HG02763 (cell line): ENCODE measurements at regions not wholly inside any gene's neighbourhood (a gene's known extent, or its start where the extent isn't known, plus 50 kb on each side); places are given as distances from the start of the nearest gene placed in this dataset.
"Not testable (repeated sequence)": the region's sequence is repeated elsewhere in the genome, so short reads cannot be mapped to it uniquely, and the experiment has no call there.

ENCODE experiments used
- ATAC-seq: cut with Tn5 transposase; IDR thresholded peaks from one replicate; pipeline ENCODE4 v1.9.1; 2021; ENCODE audit warnings: mild to moderate bottlenecking, moderate library complexity; ENCODE audit not compliant: unreplicated experiment

- ATAC-seq = no peak
Observed at GRCh38 chr2:215722986-215723630, 287.2 kb upstream of the FN1 start.

- ATAC-seq = no peak
Observed at GRCh38 chr2:215722125-215722524, 286.3 kb upstream of the FN1 start.

- ATAC-seq = not testable (repeated sequence)
Observed at GRCh38 chr2:215721515-215721914, 285.6 kb upstream of the FN1 start.

- ATAC-seq = no peak
Observed at GRCh38 chr2:215718890-215719289, 283.0 kb upstream of the FN1 start.

GRCh38 chr2:215718436-215718835 is 282.6 kb upstream of the FN1 start:
- ATAC-seq = no peak

- ATAC-seq = no peak
Observed at GRCh38 chr2:215717501-215718381, 281.9 kb upstream of the FN1 start.

GRCh38 chr2:215716956-215717355 is 281.1 kb upstream of the FN1 start:
- ATAC-seq = no peak

GRCh38 chr2:215712871-215713790 is 277.3 kb upstream of the FN1 start:
- no peak for ATAC-seq

- no peak for ATAC-seq
Observed at GRCh38 chr2:215712219-215712868, 276.5 kb upstream of the FN1 start.

GRCh38 chr2:215711471-215712034 is 275.7 kb upstream of the FN1 start:
- no peak for ATAC-seq

- no peak for ATAC-seq
Observed at GRCh38 chr2:215707608-215708007, 271.7 kb upstream of the FN1 start.

- no peak for ATAC-seq
Observed at GRCh38 chr2:215705771-215706361, 270.0 kb upstream of the FN1 start.

GRCh38 chr2:215705281-215705680 is 269.4 kb upstream of the FN1 start:
- no peak for ATAC-seq

- ATAC-seq = no peak
Observed at GRCh38 chr2:215702116-215702902, 266.4 kb upstream of the FN1 start.

- no peak for ATAC-seq
Observed at GRCh38 chr2:215699700-215700538, 264.1 kb upstream of the FN1 start.

GRCh38 chr2:215699018-215699417 is 263.1 kb upstream of the FN1 start:
- ATAC-seq = no peak

GRCh38 chr2:215698566-215698965 is 262.7 kb upstream of the FN1 start:
- ATAC-seq = no peak

GRCh38 chr2:215697496-215697895 is 261.6 kb upstream of the FN1 start:
- ATAC-seq = no peak
